Aorta (tissue), 5 donors: ENCODE measurements at regions not wholly inside any gene's neighbourhood (a gene's known extent, or its start where the extent isn't known, plus 50 kb on each side); places are given as distances from the start of the nearest gene placed in this dataset.

ENCODE experiments used
- ATAC-seq: fragments of 200-7000 bp; cut with Tn5 transposase; one replicate; pipeline ENCODE4 v1.9.1; 2022; ENCODE audit warnings: moderate library complexity; ENCODE audit not compliant: low FRiP score
- DNase-seq, 2 donors: peaks; one replicate each; pipeline ENCODE4 v3.0.0-alpha.2; 2020
- H3K27ac ChIP-seq, 2 donors: one replicate each; pipeline ENCODE4 v1.5.1; 2013; ENCODE audit warnings: low read length in 2 of 2, mild to moderate bottlenecking in 2 of 2, moderate library complexity in 2 of 2, control low read depth in 1 of 2, inconsistent platforms in 1 of 2, low read depth in 1 of 2
- H3K27me3 ChIP-seq, 2 donors: one replicate each; pipeline ENCODE4 v1.6.1; 2013; ENCODE audit warnings: control low read depth in 1 of 2, low read length in 1 of 2, mild to moderate bottlenecking in 1 of 2, moderate library complexity in 1 of 2; ENCODE audit not compliant: insufficient read depth in 2 of 2, control insufficient read depth in 1 of 2
- H3K36me3 ChIP-seq, 2 donors: one replicate each; pipeline ENCODE4 v1.6.1; 2013; ENCODE audit warnings: control low read depth in 1 of 2, low read length in 1 of 2, mild to moderate bottlenecking in 1 of 2; ENCODE audit not compliant: insufficient read depth in 2 of 2, control insufficient read depth in 1 of 2
- H3K4me1 ChIP-seq, 2 donors: one replicate each; pipeline ENCODE4 v1.6.1; 2013; ENCODE audit warnings: low read length in 2 of 2, control low read depth in 1 of 2, mild to moderate bottlenecking in 1 of 2, moderate library complexity in 1 of 2; ENCODE audit not compliant: insufficient read depth in 2 of 2, control insufficient read depth in 1 of 2
- H3K4me3 ChIP-seq, 2 donors: one replicate each; pipeline ENCODE4 v1.5.1; 2013; ENCODE audit warnings: low read length in 2 of 2, control low read depth in 1 of 2, mild to moderate bottlenecking in 1 of 2
- H3K9me3 ChIP-seq: one replicate; pipeline ENCODE4 v1.6.1; 2013; ENCODE audit warnings: mild to moderate bottlenecking, low read length; ENCODE audit not compliant: control insufficient read depth
- WGBS, 2 donors: extraction: QIAGEN DNeasy Blood & Tissue Kit; methylation state at CpG; one replicate each; pipeline ENCODE4 v1.1.7; 2013; 5-methylcytosine and 5-hydroxymethylcytosine counted together
- intact Hi-C, 2 donors: fragments of 100-400 bp; cut with DNase I; formaldehyde crosslinking; loops; one replicate each; pipeline versions ENCODE4 v1.14.2 to v1.15.0; 2022
- donor health status: healthy with polysubstance abuse.
- donor health status: Bipolar disorder and iron deficiency.
- donor health status: DM: no; HTN: no; CAD: no.
- donor health status: DM: no; HTN: no; CAD: no.
- donor health status: DM: yes; HTN: yes; CAD: no.

DNA sequence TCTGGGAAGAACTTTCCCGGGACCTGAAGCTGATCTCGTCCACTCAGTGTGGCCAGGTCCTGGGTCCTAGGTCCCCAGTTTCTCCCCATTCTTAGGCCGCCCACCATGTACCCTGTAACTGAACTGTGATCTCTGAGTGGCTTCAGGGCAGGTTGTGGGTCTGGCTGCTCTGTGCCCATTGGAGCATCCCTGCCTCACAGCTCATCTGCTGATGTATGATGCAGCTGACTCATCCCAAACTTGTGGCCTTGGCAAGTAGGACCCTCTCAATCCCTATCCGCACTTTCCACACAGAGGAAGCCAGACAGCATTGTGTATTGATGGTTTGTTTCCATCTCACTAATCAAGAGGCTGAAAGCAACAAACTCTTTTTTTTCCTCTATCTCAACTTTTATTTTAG is 69.1 kb upstream of the XCR1 start:
- no peak for ATAC-seq
- Histone ChIP-seq H3K27me3 (no peaks in the 10 kb centered on the region), H3K27ac (no peak overlapping the region), H3K4me3 (no peak overlapping the region), H3K9me3 (no peaks in the 10 kb centered on the region), H3K4me1 (no peaks in the 10 kb centered on the region), H3K36me3 (no peaks in the 10 kb centered on the region)
- DNase-seq, result no peak
- intact Hi-C loops, result no loop called here
- 95 to 98% methylated on average over 4 of the region's 4 CpGs for WGBS, 2 donors

DNA sequence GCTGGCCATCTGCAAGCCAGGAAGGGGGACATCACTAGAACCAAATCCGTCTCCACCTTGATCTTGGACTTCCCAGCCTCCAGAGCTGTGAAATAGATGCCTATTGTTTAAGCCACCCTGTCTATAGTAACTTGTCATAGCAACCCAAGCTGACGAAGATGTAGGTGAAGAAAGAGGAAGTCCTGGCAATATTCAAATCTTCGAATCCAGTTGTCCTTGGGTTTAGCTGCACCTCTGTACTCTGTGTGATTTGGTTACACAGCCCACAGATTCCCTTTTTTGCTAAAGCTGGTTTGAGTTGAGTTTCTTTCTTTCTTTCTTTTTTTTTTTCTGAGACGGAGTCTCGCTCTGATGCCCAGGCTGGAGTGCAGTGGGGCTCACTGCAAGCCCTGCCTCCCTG is 68.0 kb upstream of the XCR1 start:
- Histone ChIP-seq H3K27me3 (no peaks in the 10 kb centered on the region), H3K36me3 (no peaks in the 10 kb centered on the region), H3K4me1 (no peaks in the 10 kb centered on the region), H3K27ac (no peak overlapping the region), H3K9me3 (no peaks in the 10 kb centered on the region), H3K4me3 (no peak overlapping the region)
- intact Hi-C loops, result no loop called here
- 84 to 91% methylated on average over 5 of the region's 5 CpGs for WGBS, 2 donors
- ATAC-seq (no peak), DNase-seq (no peak)

GRCh38 chr3:46094506-46094905 is 67.2 kb upstream of the XCR1 start:
- DNase-seq, result no peak

DNA sequence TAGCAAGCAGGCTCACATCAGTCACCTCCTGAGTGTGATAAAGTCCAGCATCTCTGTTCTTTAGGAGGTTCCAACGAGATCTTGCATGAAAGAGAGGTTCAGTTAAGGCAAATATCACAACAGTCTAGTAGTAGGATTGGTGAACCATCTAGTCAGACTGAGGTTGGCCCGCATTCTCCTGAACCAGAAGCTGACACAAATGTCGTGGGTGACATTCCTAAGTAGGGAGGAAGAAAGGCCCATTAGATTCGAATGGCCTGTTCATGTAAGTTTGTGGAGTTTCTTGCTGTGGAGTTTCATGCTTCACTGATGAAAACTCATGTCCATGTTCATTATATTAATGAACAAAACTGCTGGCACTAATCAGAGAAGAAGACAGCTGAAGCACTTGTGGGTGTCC is 66.7 kb upstream of the XCR1 start:
- H3K27me3 ChIP-seq, result no peaks in the 10 kb centered on the region
- no peak overlapping the region for H3K4me3 ChIP-seq
- H3K27ac ChIP-seq, result no peak overlapping the region
- DNase-seq (no peak), ATAC-seq (no peak)
- 82 to 83% methylated on average over 4 of the region's 4 CpGs for WGBS, 2 donors
- no peaks in the 10 kb centered on the region for H3K4me1 ChIP-seq
- intact Hi-C loops, result no loop called here
- no peaks in the 10 kb centered on the region for H3K9me3 ChIP-seq
- H3K36me3 ChIP-seq, result no peaks in the 10 kb centered on the region

More at GRCh38 chr3:46094506-46094905, 67.2 kb upstream of the XCR1 start:
- Histone ChIP-seq H3K4me1 (no peaks in the 10 kb centered on the region), H3K36me3 (no peaks in the 10 kb centered on the region), H3K27ac (no peak overlapping the region), H3K9me3 (no peaks in the 10 kb centered on the region), H3K27me3 (no peaks in the 10 kb centered on the region), H3K4me3 (no peak overlapping the region)
- WGBS, 2 donors, result 77 to 82% methylated on average over 1 of the region's 1 CpG
- ATAC-seq, result no peak
- intact Hi-C loops, result no loop called here

- Histone ChIP-seq H3K4me1 (no peaks in the 10 kb centered on the region), H3K36me3 (no peaks in the 10 kb centered on the region), H3K4me3 (no peak overlapping the region), H3K27ac (no peak overlapping the region), H3K9me3 (no peaks in the 10 kb centered on the region), H3K27me3 (no peaks in the 10 kb centered on the region)
- 88 to 95% methylated on average over 2 of the region's 2 CpGs for WGBS, 2 donors
- intact Hi-C loops, result no loop called here
- ATAC-seq (no peak), DNase-seq (no peak)
Observed at GRCh38 chr3:46093327-46093942, 66.2 kb upstream of the XCR1 start.

GRCh38 chr3:46092702-46093080 is 65.4 kb upstream of the XCR1 start:
- H3K4me1 ChIP-seq, result no peaks in the 10 kb centered on the region

GRCh38 chr3:46091741-46092701 is 64.7 kb upstream of the XCR1 start:
- Histone ChIP-seq H3K4me3 (no peak overlapping the region), H3K36me3 (no peaks in the 10 kb centered on the region), H3K27me3 (no peaks in the 10 kb centered on the region), H3K4me1 (no peaks in the 10 kb centered on the region), H3K9me3 (no peaks in the 10 kb centered on the region), H3K27ac (no peak overlapping the region)
- intact Hi-C loops, result no loop called here
- 67 to 71% methylated on average over 4 of the region's 4 CpGs for WGBS, 2 donors
- no peak for DNase-seq
- no peak for ATAC-seq

More at GRCh38 chr3:46092702-46093080, 65.4 kb upstream of the XCR1 start:
- H3K27ac ChIP-seq, result no peak overlapping the region
- intact Hi-C loops, result no loop called here
- H3K9me3 ChIP-seq, result no peaks in the 10 kb centered on the region
- no peaks in the 10 kb centered on the region for H3K27me3 ChIP-seq
- no peak for DNase-seq
- no peaks in the 10 kb centered on the region for H3K36me3 ChIP-seq
- ATAC-seq, result no peak
- no peak overlapping the region for H3K4me3 ChIP-seq
- 93 to 95% methylated on average over 2 of the region's 2 CpGs for WGBS, 2 donors

DNA sequence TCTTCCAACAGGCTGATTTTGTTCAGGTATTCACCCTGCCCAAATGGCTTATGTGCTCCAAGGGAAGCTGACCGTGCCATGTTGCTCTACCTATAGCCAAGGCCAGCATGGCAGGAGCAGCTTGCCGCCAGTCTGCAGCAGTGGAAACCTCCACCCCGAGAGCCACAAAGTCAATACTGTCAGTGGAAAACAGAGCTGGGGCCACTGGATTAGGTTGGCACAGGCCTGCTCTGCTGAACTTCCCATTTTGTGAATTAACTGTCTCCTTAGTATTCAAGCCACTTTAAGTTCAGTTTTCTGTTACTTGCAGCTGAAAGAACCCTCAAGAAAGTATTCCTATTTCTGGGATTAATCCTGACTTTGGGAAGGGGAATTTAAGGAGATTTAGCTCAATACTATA is 63.8 kb upstream of the XCR1 start:
- Histone ChIP-seq H3K4me3 (no peak overlapping the region), H3K36me3 (no peaks in the 10 kb centered on the region), H3K27me3 (no peaks in the 10 kb centered on the region), H3K9me3 (no peaks in the 10 kb centered on the region), H3K27ac (no peak overlapping the region), H3K4me1 (no peaks in the 10 kb centered on the region)
- DNase-seq (no peak), ATAC-seq (no peak)
- intact Hi-C loops, result no loop called here
- 91% methylated on average over 3 of the region's 3 CpGs for WGBS, 2 donors

- H3K36me3 ChIP-seq, result no peaks in the 10 kb centered on the region
- no peaks in the 10 kb centered on the region for H3K4me1 ChIP-seq
- DNase-seq (no peak), ATAC-seq (no peak)
- no peaks in the 10 kb centered on the region for H3K27me3 ChIP-seq
- H3K9me3 ChIP-seq, result no peaks in the 10 kb centered on the region
- H3K27ac ChIP-seq, result no peak overlapping the region
- H3K4me3 ChIP-seq, result no peak overlapping the region
- WGBS, 2 donors, result 82 to 85% methylated on average over 4 of the region's 4 CpGs
- intact Hi-C loops, result no loop called here
Observed at GRCh38 chr3:46090161-46090591, 62.9 kb upstream of the XCR1 start.
